ENCODE measurements at regions not wholly inside any gene's neighbourhood (a gene's known extent, or its start where the extent isn't known, plus 50 kb on each side); places are given as distances from the start of the nearest gene placed in this dataset.

- no peak for TF ChIP-seq NFRKB (IDR thresholded peaks at IDR 0.05)
- TF ChIP-seq BHLHE40 (IDR thresholded peaks at IDR 0.05; ENCODE audit: borderline replicate concordance) = no peak
- TF ChIP-seq TARDBP (IDR thresholded peaks at IDR 0.05) = no peak
- TF ChIP-seq ELF4 (IDR thresholded peaks at IDR 0.05) = no peak
- TF ChIP-seq SP1 (IDR thresholded peaks at IDR 0.05) = no peak
- no peak for TF ChIP-seq SUZ12 (IDR thresholded peaks at IDR 0.05)
- TF ChIP-seq HDGF (IDR thresholded peaks at IDR 0.05; ENCODE audit: borderline replicate concordance) = no peak
- no peak for TF ChIP-seq FOXM1 (IDR thresholded peaks at IDR 0.05; ENCODE audit: borderline replicate concordance)
- TF ChIP-seq, protein P1, sequence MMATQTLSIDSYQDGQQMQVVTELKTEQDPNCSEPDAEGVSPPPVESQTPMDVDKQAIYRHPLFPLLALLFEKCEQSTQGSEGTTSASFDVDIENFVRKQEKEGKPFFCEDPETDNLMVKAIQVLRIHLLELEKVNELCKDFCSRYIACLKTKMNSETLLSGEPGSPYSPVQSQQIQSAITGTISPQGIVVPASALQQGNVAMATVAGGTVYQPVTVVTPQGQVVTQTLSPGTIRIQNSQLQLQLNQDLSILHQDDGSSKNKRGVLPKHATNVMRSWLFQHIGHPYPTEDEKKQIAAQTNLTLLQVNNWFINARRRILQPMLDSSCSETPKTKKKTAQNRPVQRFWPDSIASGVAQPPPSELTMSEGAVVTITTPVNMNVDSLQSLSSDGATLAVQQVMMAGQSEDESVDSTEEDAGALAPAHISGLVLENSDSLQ (IDR thresholded peaks at IDR 0.05) = no peak
- TF ChIP-seq ZNF384 (IDR thresholded peaks at IDR 0.05) = no peak
- TF ChIP-seq L3MBTL2 (conservative IDR thresholded peaks at IDR 0.05) = no peak
Measured at GRCh38 chr13:18964942-18965341, 216.7 kb downstream of the TUBA3C start.

Data from HEK293T (cell line).